Activated CD4-positive, alpha-beta T cell treated with anti-CD3 and anti-CD28 coated beads, Interleukin-2, amount 10 ng/mL, durations not matched to agents 24 days and 14 days (primary cell): ENCODE measurements at regions not wholly inside any gene's neighbourhood (a gene's known extent, or its start where the extent isn't known, plus 50 kb on each side); places are given as distances from the start of the nearest gene placed in this dataset.
"Not testable (repeated sequence)": the region's sequence is repeated elsewhere in the genome, so short reads cannot be mapped to it uniquely, and the experiment has no call there.

Experiments
- DNase-seq: peaks from one replicate; pipeline ENCODE4 v3.0.0; 2022
- H3K27ac Mint-ChIP-seq: one replicate; pipeline ENCODE4 v1.8.0; 2022; ENCODE audit warnings: mild to moderate bottlenecking, mixed read lengths
- H3K27me3 Mint-ChIP-seq: one replicate; pipeline ENCODE4 v1.8.0; 2022; ENCODE audit warnings: mixed read lengths
- H3K36me3 Mint-ChIP-seq: one replicate; pipeline ENCODE4 v1.8.0; 2022; ENCODE audit warnings: low read depth, mild to moderate bottlenecking, mixed read lengths
- H3K4me1 Mint-ChIP-seq: one replicate; pipeline ENCODE4 v1.8.0; 2021; ENCODE audit warnings: mixed read lengths
- H3K4me3 Mint-ChIP-seq: one replicate; pipeline ENCODE4 v1.8.0; 2022; ENCODE audit warnings: mild to moderate bottlenecking, moderate library complexity, mixed read lengths
- H3K9me3 Mint-ChIP-seq: one replicate; pipeline ENCODE4 v1.8.0; 2021; ENCODE audit warnings: mixed read lengths
- intact Hi-C: fragments of 100-400 bp; cut with micrococcal nuclease; formaldehyde crosslinking; loops from one replicate; pipeline ENCODE4 v1.15.1; 2023

DNA sequence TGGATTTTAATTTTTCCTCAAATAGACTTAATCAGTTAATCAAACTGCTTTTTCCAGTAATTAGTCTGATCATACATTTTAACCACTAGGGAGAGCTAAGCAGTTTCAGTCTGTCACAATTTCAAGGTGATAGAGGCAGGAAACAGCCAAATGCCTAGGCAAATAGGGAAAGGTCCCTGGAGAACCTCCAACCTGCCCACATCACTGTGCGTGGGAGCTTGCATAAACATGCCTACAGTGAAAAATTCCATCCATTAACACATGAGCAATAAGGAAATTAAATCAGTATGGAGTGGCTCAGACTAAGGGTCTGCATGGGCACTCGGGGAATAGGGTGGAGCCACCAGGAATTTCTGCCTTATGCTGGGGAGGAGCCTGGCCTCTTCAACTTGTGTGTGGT lies 74.6 kb downstream of the AASDHPPT start:
- no peak overlapping the region for H3K27ac Mint-ChIP-seq
- no peak overlapping the region for H3K4me3 Mint-ChIP-seq
- peaks cover 2% of the 10 kb centered on the region for H3K9me3 Mint-ChIP-seq
- peaks cover 3% of the 10 kb centered on the region for H3K27me3 Mint-ChIP-seq
- intact Hi-C loops = no loop called here
- H3K4me1 Mint-ChIP-seq = no peaks in the 10 kb centered on the region
- H3K36me3 Mint-ChIP-seq = no peaks in the 10 kb centered on the region
- DNase-seq = no peak

- Mint-ChIP-seq H3K27me3 (peaks cover 3% of the 10 kb centered on the region), H3K27ac (no peak overlapping the region), H3K36me3 (no peaks in the 10 kb centered on the region), H3K4me1 (no peaks in the 10 kb centered on the region), H3K4me3 (no peak overlapping the region), H3K9me3 (no peaks in the 10 kb centered on the region)
- no peak for DNase-seq
- intact Hi-C loops = no loop called here
These were observed 75.4 kb downstream of the AASDHPPT start for GRCh38 chr11:106152824-106153223.

GRCh38 chr11:106156290-106156937 lies 79.0 kb downstream of the AASDHPPT start:
- intact Hi-C loops = no loop called here
- Mint-ChIP-seq H3K27me3 (peaks cover 3% of the 10 kb centered on the region), H3K36me3 (no peaks in the 10 kb centered on the region), H3K4me3 (no peak overlapping the region), H3K9me3 (no peaks in the 10 kb centered on the region), H3K4me1 (peaks cover 2% of the 10 kb centered on the region), H3K27ac (no peak overlapping the region)
- no peak for DNase-seq

- no peak for DNase-seq
- intact Hi-C loops = no loop called here
- no peak overlapping the region for H3K4me3 Mint-ChIP-seq
These were observed 80.9 kb downstream of the AASDHPPT start for GRCh38 chr11:106158406-106158805.

GRCh38 chr11:106159836-106160235 lies 82.4 kb downstream of the AASDHPPT start:
- H3K27ac Mint-ChIP-seq = no peak overlapping the region
- H3K4me3 Mint-ChIP-seq = no peak overlapping the region
- no peak for DNase-seq
- intact Hi-C loops = no loop called here
- peaks cover 2% of the 10 kb centered on the region for H3K4me1 Mint-ChIP-seq
- no peaks in the 10 kb centered on the region for H3K36me3 Mint-ChIP-seq
- no peaks in the 10 kb centered on the region for H3K27me3 Mint-ChIP-seq
- no peaks in the 10 kb centered on the region for H3K9me3 Mint-ChIP-seq

More at GRCh38 chr11:106158406-106158805, 80.9 kb downstream of the AASDHPPT start:
- no peaks in the 10 kb centered on the region for H3K9me3 Mint-ChIP-seq
- H3K36me3 Mint-ChIP-seq = no peaks in the 10 kb centered on the region
- peaks cover 2% of the 10 kb centered on the region for H3K4me1 Mint-ChIP-seq
- H3K27me3 Mint-ChIP-seq = peaks cover 3% of the 10 kb centered on the region
- no peak overlapping the region for H3K27ac Mint-ChIP-seq

GRCh38 chr11:106160494-106160893 lies 83.0 kb downstream of the AASDHPPT start:
- intact Hi-C loops = no loop called here
- H3K36me3 Mint-ChIP-seq = no peaks in the 10 kb centered on the region
- no peaks in the 10 kb centered on the region for H3K27me3 Mint-ChIP-seq
- no peaks in the 10 kb centered on the region for H3K9me3 Mint-ChIP-seq
- DNase-seq = no peak
- no peak overlapping the region for H3K4me3 Mint-ChIP-seq
- no peak overlapping the region for H3K27ac Mint-ChIP-seq
- H3K4me1 Mint-ChIP-seq = peaks cover 2% of the 10 kb centered on the region

DNA sequence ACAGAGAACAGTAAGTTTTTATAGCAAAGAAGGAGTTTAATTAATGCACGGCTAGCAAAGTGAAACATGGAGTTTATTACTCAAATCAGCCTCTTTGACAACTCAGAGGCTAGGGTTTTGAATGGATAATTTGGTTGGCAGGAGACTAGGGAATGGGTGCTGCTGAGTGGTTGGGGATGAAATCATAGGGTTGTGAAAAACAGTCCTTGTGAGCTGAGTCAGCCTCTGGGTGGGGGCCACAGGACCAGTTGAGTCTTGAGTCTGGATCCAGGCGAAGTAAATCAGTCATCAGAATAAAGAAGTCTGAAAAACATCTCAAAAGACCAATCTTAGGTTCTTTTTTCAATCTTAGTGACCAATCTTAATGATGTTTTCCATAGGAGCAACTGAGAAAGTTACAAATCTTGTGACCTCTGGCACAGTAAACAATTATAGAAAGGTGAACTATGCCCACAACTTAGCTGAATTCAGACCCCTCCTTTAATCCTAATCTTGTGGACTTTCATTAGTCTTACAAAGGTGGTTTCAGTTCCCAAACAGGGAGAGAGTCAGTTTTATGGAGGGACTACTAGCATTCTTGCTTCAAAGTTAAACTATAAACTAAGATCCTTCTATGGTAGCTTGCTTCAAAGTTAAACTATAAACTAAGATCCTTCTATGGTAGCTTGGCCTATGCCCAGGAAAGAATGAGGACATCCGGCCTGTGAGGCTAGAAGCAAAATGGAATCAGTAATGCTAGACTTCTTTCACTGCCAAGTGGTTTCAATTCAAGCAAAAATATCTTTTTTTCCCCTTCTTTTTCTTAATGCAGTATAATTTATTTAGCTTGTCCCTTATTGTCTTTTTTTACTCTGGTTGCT lies 84.5 kb downstream of the AASDHPPT start:
- Mint-ChIP-seq H3K4me1 (peaks cover 2% of the 10 kb centered on the region), H3K27me3 (no peaks in the 10 kb centered on the region), H3K9me3 (peaks cover 4% of the 10 kb centered on the region), H3K27ac (no peak overlapping the region), H3K4me3 (no peak overlapping the region), H3K36me3 (no peaks in the 10 kb centered on the region)
- no peak for DNase-seq
- intact Hi-C loops = no loop called here

- no peaks in the 10 kb centered on the region for H3K36me3 Mint-ChIP-seq
- no peaks in the 10 kb centered on the region for H3K4me1 Mint-ChIP-seq
- no peak overlapping the region for H3K4me3 Mint-ChIP-seq
- intact Hi-C loops = no loop called here
- H3K9me3 Mint-ChIP-seq = peaks cover 10% of the 10 kb centered on the region
- no peak overlapping the region for H3K27ac Mint-ChIP-seq
- H3K27me3 Mint-ChIP-seq = no peaks in the 10 kb centered on the region
- DNase-seq = no peak
These were observed 89.6 kb downstream of the AASDHPPT start for GRCh38 chr11:106167085-106167484.

- intact Hi-C loops = no loop called here
- Mint-ChIP-seq H3K27me3 (no peaks in the 10 kb centered on the region), H3K4me3 (no peak overlapping the region), H3K9me3 (peaks cover 6% of the 10 kb centered on the region), H3K4me1 (no peaks in the 10 kb centered on the region), H3K36me3 (no peaks in the 10 kb centered on the region), H3K27ac (no peak overlapping the region)
- no peak for DNase-seq
These were observed 95.0 kb downstream of the AASDHPPT start for GRCh38 chr11:106172386-106172991.

DNA sequence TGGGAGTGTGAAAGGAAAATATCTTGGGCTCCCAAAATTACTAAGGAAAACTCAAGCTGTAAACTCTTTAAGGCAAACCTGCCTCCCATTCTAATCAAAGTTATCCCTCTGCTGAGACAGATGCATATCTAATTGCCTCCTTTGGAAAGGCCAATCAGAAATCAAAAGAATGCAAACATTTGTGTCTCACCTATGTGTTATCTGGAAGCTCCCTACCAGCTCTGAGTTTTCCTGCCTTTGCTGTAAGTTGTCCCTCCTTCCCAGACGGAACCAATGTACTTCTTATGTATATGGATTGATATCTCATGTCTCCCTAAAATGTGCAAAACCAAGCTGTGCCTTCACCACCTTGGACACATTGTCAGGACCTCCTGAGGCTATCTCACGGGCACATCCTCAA lies 95.8 kb downstream of the AASDHPPT start:
- Mint-ChIP-seq H3K27ac (no peak overlapping the region), H3K4me1 (no peaks in the 10 kb centered on the region), H3K27me3 (no peaks in the 10 kb centered on the region)

DNA sequence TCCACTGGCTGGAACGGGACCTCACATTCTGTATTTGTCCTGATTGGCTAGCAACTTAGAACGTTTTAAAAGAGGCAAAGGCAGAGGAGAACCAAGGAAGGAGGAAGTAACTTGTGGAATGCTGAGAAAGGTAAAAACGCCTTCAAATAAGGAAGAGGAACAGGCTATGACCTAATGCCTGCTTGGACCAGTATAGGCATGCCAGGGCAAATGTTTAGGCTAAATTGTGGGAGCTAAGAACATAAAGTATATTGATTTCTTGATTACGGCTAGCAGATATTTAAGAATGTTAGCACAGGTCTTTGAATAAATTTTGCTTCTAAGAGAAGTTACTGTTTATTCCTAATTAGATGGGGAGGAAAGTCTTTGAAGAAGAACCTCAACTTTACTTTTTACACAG lies 96.5 kb downstream of the AASDHPPT start:
- H3K9me3 Mint-ChIP-seq, H3K4me1 Mint-ChIP-seq, H3K27ac Mint-ChIP-seq, H3K36me3 Mint-ChIP-seq, intact Hi-C loops, DNase-seq, H3K27me3 Mint-ChIP-seq, H3K4me3 Mint-ChIP-seq: not testable (repeated sequence)

More for the DNA sequence above, 95.8 kb downstream of the AASDHPPT start:
- no peak for DNase-seq
- Mint-ChIP-seq H3K9me3 (peaks cover 6% of the 10 kb centered on the region), H3K4me3 (no peak overlapping the region), H3K36me3 (no peaks in the 10 kb centered on the region)
- intact Hi-C loops = no loop called here

DNA sequence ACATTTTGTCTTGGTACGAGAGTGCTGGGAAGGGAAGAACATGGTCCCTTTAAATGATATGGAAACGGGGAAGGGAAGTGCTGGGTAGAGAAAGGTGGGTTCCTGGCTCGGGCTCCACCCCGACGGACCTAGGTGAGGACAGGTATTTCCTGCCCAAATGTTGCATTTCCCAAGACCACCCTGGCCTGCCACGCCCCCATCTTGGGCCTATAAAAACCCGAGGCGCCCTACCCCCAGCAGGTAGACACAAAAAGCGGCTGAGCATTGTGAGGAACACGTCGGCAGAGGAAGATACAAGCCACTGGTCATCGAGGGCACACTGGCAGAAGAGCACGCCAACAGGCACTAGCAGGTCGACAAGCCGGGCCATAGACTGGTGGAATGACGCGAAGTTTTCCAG lies 99.4 kb downstream of the AASDHPPT start:
- no peak overlapping the region for H3K4me3 Mint-ChIP-seq
- H3K27ac Mint-ChIP-seq = no peak overlapping the region
- H3K4me1 Mint-ChIP-seq = no peaks in the 10 kb centered on the region
- intact Hi-C loops = no loop called here
- H3K36me3 Mint-ChIP-seq = no peaks in the 10 kb centered on the region
- no peak for DNase-seq
- H3K27me3 Mint-ChIP-seq = no peaks in the 10 kb centered on the region
- peaks cover 13% of the 10 kb centered on the region for H3K9me3 Mint-ChIP-seq

DNA sequence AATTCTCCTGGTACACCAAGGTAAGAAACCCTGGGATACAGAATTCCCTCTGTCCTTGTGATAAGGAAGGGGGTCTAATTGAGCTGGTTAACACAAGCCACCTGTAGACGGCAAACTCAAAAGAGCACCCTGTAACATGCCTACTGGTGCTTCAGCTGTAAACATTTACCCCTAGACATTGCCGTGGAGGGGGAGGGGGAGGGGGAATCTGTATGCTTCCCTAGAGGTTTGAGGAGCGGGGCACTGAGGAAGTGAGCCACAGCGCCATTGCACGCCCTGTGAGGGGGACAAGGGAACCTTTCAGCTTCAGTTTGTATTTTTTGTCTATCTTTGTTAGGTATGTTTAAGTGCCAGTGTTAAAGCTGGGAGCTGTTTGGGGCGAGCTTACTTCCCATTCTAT lies 99.8 kb downstream of the AASDHPPT start:
- H3K36me3 Mint-ChIP-seq = no peaks in the 10 kb centered on the region
- H3K4me3 Mint-ChIP-seq = no peak overlapping the region
- no peak overlapping the region for H3K27ac Mint-ChIP-seq
- no peaks in the 10 kb centered on the region for H3K27me3 Mint-ChIP-seq
- intact Hi-C loops = no loop called here
- DNase-seq = no peak
- H3K4me1 Mint-ChIP-seq = no peaks in the 10 kb centered on the region
- peaks cover 13% of the 10 kb centered on the region for H3K9me3 Mint-ChIP-seq

DNA sequence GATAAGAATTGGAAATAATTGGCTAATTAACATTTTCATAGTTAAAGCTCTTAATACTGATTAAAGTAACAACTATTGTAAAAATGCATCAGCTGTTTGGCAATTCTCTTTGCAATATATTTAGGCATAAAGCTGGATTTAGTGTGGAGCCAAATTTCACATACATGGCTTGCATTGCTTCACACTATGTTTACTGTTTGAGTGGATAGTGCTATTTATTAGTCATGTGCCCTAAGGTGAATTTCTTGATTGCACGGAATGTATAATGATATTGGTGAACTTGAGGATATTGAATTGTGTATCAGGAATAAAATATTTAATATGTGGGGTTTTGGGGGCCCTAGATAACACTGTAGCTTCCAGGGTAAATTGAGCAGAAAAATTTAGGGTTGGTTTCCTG lies 100.9 kb downstream of the AASDHPPT start:
- Mint-ChIP-seq H3K4me1 (no peaks in the 10 kb centered on the region), H3K4me3 (no peak overlapping the region), H3K27me3 (no peaks in the 10 kb centered on the region), H3K27ac (no peak overlapping the region), H3K9me3 (peaks cover 13% of the 10 kb centered on the region), H3K36me3 (no peaks in the 10 kb centered on the region)
- intact Hi-C loops = no loop called here
- no peak for DNase-seq
